Ectodermal cell (in vitro differentiated cells): ENCODE measurements at regions not wholly inside any gene's neighbourhood (a gene's known extent, or its start where the extent isn't known, plus 50 kb on each side); places are given as distances from the start of the nearest gene placed in this dataset.

Experiments
- H3K27ac ChIP-seq: 2 replicates; pipeline ENCODE4 v1.7.0; 2013; ENCODE audit warnings: mild to moderate bottlenecking, low read depth, low read length; ENCODE audit not compliant: insufficient read depth, poor library complexity, severe bottlenecking
- H3K27me3 ChIP-seq: 2 replicates; pipeline ENCODE4 v1.7.0; 2013; ENCODE audit warnings: mild to moderate bottlenecking, low read length; ENCODE audit not compliant: insufficient read depth, control insufficient read depth, poor library complexity, severe bottlenecking
- H3K36me3 ChIP-seq: one replicate; pipeline ENCODE4 v1.7.0; 2013; ENCODE audit warnings: low read length; ENCODE audit not compliant: control insufficient read depth, insufficient read depth
- H3K4me1 ChIP-seq: one replicate; pipeline ENCODE4 v1.7.0; 2013; ENCODE audit warnings: low read length; ENCODE audit not compliant: control insufficient read depth, insufficient read depth
- H3K4me3 ChIP-seq: 2 replicates; pipeline ENCODE4 v1.7.0; 2013; ENCODE audit warnings: low read depth, low read length, control low read depth; ENCODE audit not compliant: insufficient read depth
- H3K9me3 ChIP-seq: 2 replicates; pipeline ENCODE4 v1.7.0; 2013; ENCODE audit warnings: mild to moderate bottlenecking, low read length, moderate library complexity; ENCODE audit not compliant: control insufficient read depth
- WGBS, 2 experiments: methylation state at CpG; one replicate each; pipeline ENCODE4 v1.1.7; 2013; ENCODE audit warnings: missing lambda C conversion rate in 2 of 2; 5-methylcytosine and 5-hydroxymethylcytosine counted together

DNA sequence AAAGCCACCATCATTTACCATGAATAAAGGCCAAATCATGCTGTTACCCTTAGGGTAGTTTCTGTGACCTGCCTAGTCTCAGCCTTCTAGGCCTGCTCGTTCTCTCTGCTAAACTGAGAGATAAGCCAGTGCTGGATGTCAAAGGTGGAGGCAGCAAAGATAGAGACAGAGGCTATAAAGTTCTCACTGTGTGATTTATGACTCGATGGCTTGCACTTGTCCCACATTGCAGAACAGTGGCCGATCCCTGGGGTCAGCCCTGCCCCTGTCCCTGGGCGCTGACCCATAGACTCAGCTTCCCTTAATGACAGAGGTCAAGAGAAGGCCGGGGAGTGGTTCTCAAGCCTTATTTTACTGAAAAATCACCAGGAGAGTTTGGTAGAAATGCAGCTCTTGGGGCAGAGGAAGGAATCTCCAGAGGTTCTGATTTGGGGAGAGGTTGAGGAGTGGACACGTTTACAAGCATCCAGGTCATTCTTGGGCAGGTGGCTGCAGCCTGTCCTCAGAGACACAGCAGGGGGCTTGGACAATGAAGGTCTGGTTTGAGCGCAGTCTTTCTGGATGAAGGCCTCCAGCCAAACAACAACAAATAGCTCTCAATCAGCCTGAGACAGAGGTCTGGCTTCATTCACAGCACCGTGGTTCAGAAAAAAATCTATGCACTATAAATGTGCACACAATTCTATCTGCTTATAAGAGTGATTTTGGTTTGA, 143.5 kb downstream of the ACKR3 start:
- Histone ChIP-seq H3K27me3 (no peaks in the 10 kb centered on the region), H3K4me3 (no peak overlapping the region), H3K4me1 (peaks cover 34% of the 10 kb centered on the region), H3K27ac (no peak overlapping the region), H3K9me3 (no peaks in the 10 kb centered on the region), H3K36me3 (no peaks in the 10 kb centered on the region)
- WGBS, 2 experiments, result 86 to 87% methylated on average over 8 of the region's 8 CpGs

DNA sequence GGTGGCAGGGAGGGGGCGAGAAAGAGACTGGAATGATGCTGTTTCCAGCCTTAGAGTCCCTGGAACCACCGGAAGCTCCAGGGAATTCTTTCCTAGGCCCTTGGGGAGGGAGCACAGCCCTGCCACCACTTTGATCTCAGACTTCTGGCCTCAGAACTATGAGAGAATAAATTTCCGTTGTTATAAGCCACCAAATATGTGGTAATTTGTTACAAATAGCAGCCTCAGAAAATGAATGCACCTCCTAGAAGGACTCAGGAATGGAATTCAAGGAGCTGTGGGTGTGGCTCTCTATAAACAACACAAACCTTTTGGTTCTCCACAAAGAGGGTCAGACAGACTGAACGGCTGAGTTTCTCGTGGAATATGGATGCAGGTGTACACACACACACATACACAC, 144.5 kb downstream of the ACKR3 start:
- WGBS, 2 experiments, result 86 to 88% methylated on average over 5 of the region's 5 CpGs
- no peak overlapping the region for H3K4me3 ChIP-seq
- H3K9me3 ChIP-seq, result no peaks in the 10 kb centered on the region
- no peaks in the 10 kb centered on the region for H3K27me3 ChIP-seq
- no peak overlapping the region for H3K27ac ChIP-seq
- H3K4me1 ChIP-seq, result peaks cover 37% of the 10 kb centered on the region
- H3K36me3 ChIP-seq, result no peaks in the 10 kb centered on the region

DNA sequence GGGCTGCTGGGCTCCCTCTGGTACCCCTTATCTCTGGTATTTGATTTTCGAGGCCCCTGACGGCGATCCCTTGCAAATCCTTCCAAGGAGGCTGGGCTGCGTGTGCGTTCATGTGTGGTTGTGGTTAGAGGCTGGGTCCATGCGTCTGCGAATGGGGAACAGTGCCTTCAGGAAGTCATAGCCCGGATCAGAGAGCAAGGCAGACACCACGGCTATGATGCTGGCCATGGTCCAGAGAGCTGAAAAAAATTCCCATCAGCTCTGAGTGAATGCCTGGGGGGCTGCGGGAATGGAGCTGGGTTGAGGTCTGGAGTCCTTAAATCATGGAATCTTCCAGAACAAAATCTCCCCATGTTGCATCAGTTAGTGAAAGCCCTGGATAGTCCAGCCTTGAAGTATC, 145.5 kb downstream of the ACKR3 start:
- Histone ChIP-seq H3K4me1 (peaks cover 40% of the 10 kb centered on the region), H3K36me3 (no peaks in the 10 kb centered on the region), H3K27ac (peak overlapping the region; percentile 45), H3K27me3 (no peaks in the 10 kb centered on the region), H3K4me3 (no peak overlapping the region), H3K9me3 (no peaks in the 10 kb centered on the region)
- 84 to 85% methylated on average over 10 of the region's 10 CpGs for WGBS, 2 experiments

DNA sequence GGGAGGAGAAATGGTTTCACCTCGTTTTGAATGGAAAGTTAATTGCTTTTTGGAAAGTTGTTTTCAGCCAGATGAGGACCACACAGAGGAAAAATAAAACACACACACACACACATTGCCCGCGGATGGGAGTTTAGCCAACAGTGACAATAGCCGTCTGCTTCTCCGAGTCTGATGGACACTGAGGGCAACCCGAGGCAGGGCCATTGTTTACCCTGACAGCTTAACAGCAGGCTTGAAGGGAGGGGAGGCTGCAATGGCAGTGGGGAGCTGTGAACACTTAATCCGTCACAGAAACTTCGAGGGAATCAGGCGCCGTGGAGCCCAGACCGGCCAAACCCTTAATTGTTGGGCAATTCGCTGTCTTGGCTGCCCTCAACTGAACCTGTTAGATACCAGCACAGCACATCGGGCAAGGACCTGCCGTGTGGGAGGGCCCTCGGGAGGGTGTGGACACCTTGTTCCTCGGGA, 145.9 kb downstream of the ACKR3 start:
- Histone ChIP-seq H3K4me3 (no peak overlapping the region), H3K9me3 (no peaks in the 10 kb centered on the region), H3K4me1 (peaks cover 40% of the 10 kb centered on the region), H3K36me3 (no peaks in the 10 kb centered on the region), H3K27me3 (no peaks in the 10 kb centered on the region), H3K27ac (peak overlapping the region; percentile 45)
- WGBS, 2 experiments, result 28% methylated on average over 15 to 16 of the region's 16 CpGs

DNA sequence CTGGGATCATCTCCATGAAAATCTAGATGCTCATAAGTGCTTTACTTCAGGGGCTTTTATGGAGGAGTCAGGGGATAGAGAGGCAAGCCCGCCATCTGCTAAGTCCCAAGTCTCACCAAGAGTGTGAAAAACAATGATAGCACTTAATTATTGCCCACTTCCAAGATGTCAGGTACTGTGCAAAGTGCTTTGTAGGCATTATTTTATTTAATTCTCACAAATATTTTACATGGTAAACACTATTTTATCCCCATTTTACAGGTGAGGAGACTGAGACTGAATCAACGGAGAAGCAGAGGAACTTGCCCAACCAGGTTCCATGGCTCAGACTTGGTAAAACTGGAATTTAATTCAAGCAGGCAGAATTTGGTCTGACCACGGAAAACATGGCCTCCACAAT, 147.5 kb downstream of the ACKR3 start:
- no peaks in the 10 kb centered on the region for H3K27me3 ChIP-seq
- WGBS, 2 experiments, result 92 to 100% methylated on average over 2 of the region's 3 CpGs
- no peaks in the 10 kb centered on the region for H3K9me3 ChIP-seq
- H3K27ac ChIP-seq, result no peak overlapping the region
- no peak overlapping the region for H3K4me3 ChIP-seq
- peaks cover 40% of the 10 kb centered on the region for H3K4me1 ChIP-seq
- H3K36me3 ChIP-seq, result no peaks in the 10 kb centered on the region

DNA sequence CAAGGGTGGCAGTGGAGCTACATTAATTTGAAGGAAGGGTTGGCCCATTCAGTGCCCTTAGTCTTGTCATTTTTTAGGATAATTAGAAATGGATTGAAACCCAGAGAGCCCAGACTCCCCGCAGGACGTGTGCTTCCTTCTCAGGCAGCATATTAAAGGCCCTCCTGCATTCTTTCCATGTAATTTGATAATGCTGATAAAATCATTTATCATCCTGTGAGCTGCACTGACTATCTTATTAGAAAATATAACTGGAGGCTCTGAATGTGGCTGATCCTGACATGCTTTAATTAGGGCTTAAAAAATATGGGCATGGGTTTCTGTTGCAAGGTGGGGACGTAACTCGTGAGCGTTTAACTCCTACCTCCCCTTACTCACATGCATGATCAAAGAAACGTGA, 148.1 kb downstream of the ACKR3 start:
- no peak overlapping the region for H3K4me3 ChIP-seq
- H3K36me3 ChIP-seq, result no peaks in the 10 kb centered on the region
- peaks cover 40% of the 10 kb centered on the region for H3K4me1 ChIP-seq
- H3K27ac ChIP-seq, result no peak overlapping the region
- WGBS, 2 experiments, result 87 to 95% methylated on average over 3 to 6 of the region's 6 CpGs
- no peaks in the 10 kb centered on the region for H3K27me3 ChIP-seq
- H3K9me3 ChIP-seq, result no peaks in the 10 kb centered on the region

DNA sequence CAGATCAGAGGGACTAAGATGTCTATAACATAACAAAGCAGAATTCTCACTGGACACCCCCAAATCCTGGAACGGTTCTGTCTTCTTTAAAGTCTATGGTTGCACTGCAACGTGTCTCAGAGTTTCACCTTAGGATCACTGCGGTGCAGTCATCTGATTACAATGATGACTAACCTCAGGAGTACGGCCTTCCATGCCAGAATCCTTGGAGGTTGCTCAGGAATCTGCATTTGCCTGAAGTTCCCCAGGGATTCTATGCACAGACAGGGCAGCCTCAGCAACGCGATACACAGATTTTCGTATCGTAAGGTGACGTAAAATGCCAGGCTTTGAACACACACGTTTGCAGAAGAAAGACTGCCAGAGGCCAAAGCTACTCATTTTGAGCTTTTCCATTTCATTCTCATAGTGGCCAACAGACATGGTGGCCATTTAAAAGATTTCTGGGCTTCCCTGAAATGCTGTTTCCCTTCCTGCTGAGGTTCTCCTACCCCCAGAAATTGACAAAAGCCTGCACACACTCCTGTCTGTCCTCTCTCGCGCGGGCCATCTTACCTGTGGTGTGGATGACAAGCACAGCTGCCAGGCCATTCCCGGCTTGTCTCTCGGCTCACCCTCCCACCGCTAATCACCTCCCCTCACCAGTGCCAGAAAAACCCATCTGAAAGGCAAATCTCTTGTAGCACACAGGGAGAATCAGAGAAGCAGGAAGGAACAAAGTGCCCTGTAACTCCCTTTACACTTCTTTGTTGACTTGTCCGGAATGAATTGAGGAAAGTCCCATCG, 148.8 kb downstream of the ACKR3 start:
- Histone ChIP-seq H3K36me3 (no peaks in the 10 kb centered on the region), H3K27me3 (no peaks in the 10 kb centered on the region), H3K9me3 (no peaks in the 10 kb centered on the region), H3K4me1 (peaks cover 37% of the 10 kb centered on the region), H3K27ac (no peak overlapping the region), H3K4me3 (no peak overlapping the region)
- 88 to 89% methylated on average over 18 of the region's 18 CpGs for WGBS, 2 experiments

DNA sequence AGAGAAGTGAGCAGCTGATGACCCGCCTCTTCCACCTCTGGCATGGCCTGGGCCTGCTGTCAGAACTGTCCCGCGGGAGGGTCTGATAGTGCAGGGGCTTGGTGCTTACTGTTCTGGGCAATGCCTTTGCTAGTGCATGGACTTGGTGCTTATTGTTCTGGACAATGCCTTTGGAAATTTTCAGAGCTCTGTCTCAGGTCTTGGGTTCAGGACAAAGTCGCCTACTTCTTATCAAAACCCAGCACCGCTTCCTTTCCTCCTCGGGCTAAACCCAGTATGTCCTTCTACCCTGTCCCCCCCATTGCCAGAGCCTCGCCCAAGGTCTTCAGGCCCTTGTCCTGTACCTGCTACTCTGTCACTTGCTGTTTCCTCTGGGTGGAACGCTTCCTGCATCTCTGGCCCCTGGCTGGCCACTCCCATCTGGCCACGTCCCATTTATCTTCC, 149.6 kb downstream of the ACKR3 start:
- H3K27ac ChIP-seq, result no peak overlapping the region
- WGBS, 2 experiments, result 92 to 94% methylated on average over 9 of the region's 9 CpGs
- H3K9me3 ChIP-seq, result no peaks in the 10 kb centered on the region
- H3K36me3 ChIP-seq, result no peaks in the 10 kb centered on the region
- no peak overlapping the region for H3K4me3 ChIP-seq
- peaks cover 30% of the 10 kb centered on the region for H3K4me1 ChIP-seq
- no peaks in the 10 kb centered on the region for H3K27me3 ChIP-seq

DNA sequence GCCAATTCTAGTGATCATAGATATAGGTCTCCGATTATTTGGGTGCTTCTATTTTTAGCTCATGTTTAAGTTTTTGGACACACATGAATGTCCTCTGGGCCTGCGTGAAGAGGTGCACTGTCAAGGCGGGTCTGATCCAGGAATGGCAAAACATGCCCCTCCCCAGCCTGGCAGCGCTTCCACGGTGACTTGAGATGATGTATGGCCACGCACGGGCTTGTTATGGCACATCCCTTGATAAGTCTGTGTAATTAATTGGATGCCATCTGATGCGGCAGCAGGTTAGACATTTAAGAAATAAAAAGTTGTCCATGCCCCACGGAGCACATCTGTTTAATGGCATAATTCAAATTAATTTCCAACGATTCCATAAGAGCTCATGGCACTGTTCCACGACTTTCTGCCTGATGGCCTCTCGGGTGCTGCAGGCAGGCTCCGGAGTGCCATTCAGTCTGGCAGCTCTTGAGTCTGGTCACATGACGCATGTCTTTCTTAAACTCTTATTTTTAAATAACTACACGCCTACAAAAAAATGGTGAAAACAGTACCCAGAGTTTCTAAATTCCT, 151.4 kb downstream of the ACKR3 start:
- 94 to 96% methylated on average over 15 of the region's 15 CpGs for WGBS, 2 experiments
- H3K4me3 ChIP-seq, result no peak overlapping the region
- H3K4me1 ChIP-seq, result peaks cover 11% of the 10 kb centered on the region

DNA sequence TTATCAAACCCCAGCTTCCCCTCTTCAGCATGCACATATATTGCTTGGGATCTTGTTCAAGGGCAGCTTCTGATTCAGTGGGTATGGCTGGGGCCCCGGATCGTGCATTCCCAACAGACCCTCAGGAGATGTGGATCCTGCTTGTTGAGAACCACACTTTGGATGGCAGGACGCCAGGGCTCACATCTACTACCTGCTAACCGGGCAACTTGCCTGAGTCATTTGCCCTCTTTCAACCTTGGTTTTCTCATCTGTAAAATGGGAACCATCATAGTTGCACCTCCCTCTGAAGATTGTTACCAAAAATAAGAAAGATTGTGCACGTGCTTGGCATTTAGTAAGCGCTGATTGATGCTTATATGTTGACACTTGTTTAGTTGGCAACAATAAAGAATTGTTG, 154.6 kb downstream of the ACKR3 start:
- H3K36me3 ChIP-seq, result no peaks in the 10 kb centered on the region
- H3K4me1 ChIP-seq, result peaks cover 5% of the 10 kb centered on the region
- no peaks in the 10 kb centered on the region for H3K27me3 ChIP-seq
- no peak overlapping the region for H3K27ac ChIP-seq
- no peak overlapping the region for H3K4me3 ChIP-seq
- H3K9me3 ChIP-seq, result no peaks in the 10 kb centered on the region
- 94 to 95% methylated on average over 6 of the region's 6 CpGs for WGBS, 2 experiments

More for the DNA sequence above, 151.4 kb downstream of the ACKR3 start:
- H3K9me3 ChIP-seq, result no peaks in the 10 kb centered on the region
- no peak overlapping the region for H3K27ac ChIP-seq
- H3K27me3 ChIP-seq, result no peaks in the 10 kb centered on the region
- no peaks in the 10 kb centered on the region for H3K36me3 ChIP-seq
